ENCODE measurements at regions not wholly inside any gene's neighbourhood (a gene's known extent, or its start where the extent isn't known, plus 50 kb on each side); places are given as distances from the start of the nearest gene placed in this dataset.

DNA sequence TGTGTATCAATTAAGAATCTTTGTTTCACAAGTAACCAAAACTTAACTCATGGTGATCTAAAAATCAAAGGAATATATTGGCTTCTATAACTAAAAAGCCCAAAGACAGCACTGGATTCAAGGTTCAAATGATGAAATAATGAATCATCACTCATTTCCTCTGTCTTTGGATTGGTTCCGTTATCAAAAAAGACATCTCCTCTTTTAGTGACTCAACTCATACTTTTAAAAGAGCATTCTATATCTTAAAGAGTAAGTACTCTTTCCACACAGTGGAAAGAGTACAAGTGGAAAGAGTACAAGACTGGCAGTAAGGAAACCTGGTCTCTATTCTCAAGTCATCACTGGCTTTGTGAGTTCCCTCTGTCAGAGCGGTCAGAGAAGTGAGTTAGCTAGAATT lies 141.4 kb upstream of the NMUR2 start:
- TF ChIP-seq NR2C2 (IDR thresholded peaks at IDR 0.05; ENCODE audit: borderline replicate concordance, control insufficient read depth, insufficient read length, low read depth) (no peak), EZH2 (IDR thresholded peaks at IDR 0.05; ENCODE audit: borderline replicate concordance, control insufficient read depth, low read depth, low read length) (no peak), RAD21 (IDR thresholded peaks at IDR 0.05; ENCODE audit: insufficient read depth, low read depth, low read length) (no peak), SREBF1 (IDR thresholded peaks at IDR 0.05; ENCODE audit: low read length) (no peak), MTA3 (IDR thresholded peaks at IDR 0.05; ENCODE audit: borderline replicate concordance, low read length) (no peak), RB1 (IDR thresholded peaks at IDR 0.05; ENCODE audit: borderline replicate concordance) (no peak), IKZF1 (conservative IDR thresholded peaks at IDR 0.05) (no peak), MXI1 (IDR thresholded peaks at IDR 0.05; ENCODE audit: low read depth, low read length) (no peak), SUZ12 (IDR thresholded peaks at IDR 0.05; ENCODE audit: unreplicated experiment) (no peak)
- Histone ChIP-seq H3K9ac (ENCODE audit: control insufficient read depth, insufficient read depth, low read length) (no peak overlapping the region), H3K27ac (ENCODE audit: control insufficient read depth, insufficient read depth) (no peak overlapping the region), H3K79me2 (ENCODE audit: control insufficient read depth, insufficient read depth, low read length) (no peaks in the 10 kb centered on the region), H2AFZ (ENCODE audit: control insufficient read depth, low read depth, low read length) (no peak overlapping the region), H3K4me3 (no peak overlapping the region), H3K9me3 (replicated peaks; ENCODE audit: control insufficient read depth, insufficient read depth, low read length) (no peaks in the 10 kb centered on the region), H3K27me3 (replicated peaks in 1 of 2; ENCODE audit: control insufficient read depth in 2 of 2, insufficient read depth in 2 of 2, low read length in 1 of 2) (no peaks in the 10 kb centered on the region; a peak in 1 of 4 replicates), H4K20me1 (ENCODE audit: control insufficient read depth, insufficient read depth) (no peaks in the 10 kb centered on the region), H3K4me1 (ENCODE audit: control insufficient read depth, insufficient read depth, low read length) (no peaks in the 10 kb centered on the region), H3K4me2 (ENCODE audit: control insufficient read depth, insufficient read depth) (no peak overlapping the region), H3K36me3 (ENCODE audit: control insufficient read depth in 2 of 2, insufficient read depth in 2 of 2, low read length in 1 of 2) (no peaks in the 10 kb centered on the region)
- FAIRE-seq: no peak
- ChIA-PET SMC1A (ENCODE audit: uncharacterized antibody, unreplicated experiment) (no interaction called here), CTCF (no interaction called here), RAD21 (ENCODE audit: unreplicated experiment) (no interaction called here), POLR2A (no interaction called here)
- no peak for DNase-seq (ENCODE audit: low read depth, low spot score)
- BruUV-seq (replicated peaks): no TSS peak
- intact Hi-C loops (cut with micrococcal nuclease; ENCODE audit: unreplicated experiment): no loop called here
- no peak for ATAC-seq
- in situ Hi-C loops (cut with MboI): no loop called here
- 22% methylated on average over 2 of the region's 2 CpGs for WGBS (ENCODE audit: insufficient coverage, insufficient replicate concordance, low lambda C conversion rate, missing lambda C conversion rate)

DNA sequence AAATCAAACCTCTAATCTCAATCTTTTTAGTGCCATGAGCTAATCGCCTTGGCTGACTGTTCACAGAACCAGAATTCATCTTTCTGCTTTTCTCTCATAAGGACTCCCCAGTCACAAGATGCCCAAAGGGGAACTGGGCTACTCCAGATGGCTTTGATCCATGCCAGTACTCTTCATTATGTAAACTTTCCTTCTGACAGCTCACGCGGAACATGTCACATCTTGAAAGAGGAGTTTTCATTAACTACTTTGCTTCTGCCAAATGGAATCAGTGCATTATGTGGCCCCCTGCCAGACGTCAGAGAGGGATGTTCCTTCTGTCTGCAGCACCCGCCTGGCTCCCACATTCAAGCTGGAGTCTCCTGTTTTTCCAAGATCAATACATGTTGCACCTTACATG lies 142.1 kb upstream of the NMUR2 start:
- H3K9me3 ChIP-seq (replicated peaks; ENCODE audit: control insufficient read depth, insufficient read depth, low read length): no peaks in the 10 kb centered on the region
- CTCF ChIA-PET: no interaction called here
- no peaks in the 10 kb centered on the region for H4K20me1 ChIP-seq (ENCODE audit: control insufficient read depth, insufficient read depth)
- H3K36me3 ChIP-seq (ENCODE audit: control insufficient read depth in 2 of 2, insufficient read depth in 2 of 2, low read length in 1 of 2): no peaks in the 10 kb centered on the region
- H3K9ac ChIP-seq (ENCODE audit: control insufficient read depth, insufficient read depth, low read length): no peak overlapping the region
- intact Hi-C loops (cut with micrococcal nuclease; ENCODE audit: unreplicated experiment) (no loop called here), in situ Hi-C loops (cut with MboI) (no loop called here)
- H3K4me2 ChIP-seq (ENCODE audit: control insufficient read depth, insufficient read depth): no peak overlapping the region
- H3K4me3 ChIP-seq: no peak overlapping the region
- DNase-seq (ENCODE audit: low read depth, low spot score) (no peak), ATAC-seq (no peak), FAIRE-seq (no peak)
- TF ChIP-seq ATF7 (IDR thresholded peaks at IDR 0.05; ENCODE audit: low read depth) (no peak), HDAC2 (IDR thresholded peaks at IDR 0.05) (no peak)
- TF ChIP-seq, protein P1, sequence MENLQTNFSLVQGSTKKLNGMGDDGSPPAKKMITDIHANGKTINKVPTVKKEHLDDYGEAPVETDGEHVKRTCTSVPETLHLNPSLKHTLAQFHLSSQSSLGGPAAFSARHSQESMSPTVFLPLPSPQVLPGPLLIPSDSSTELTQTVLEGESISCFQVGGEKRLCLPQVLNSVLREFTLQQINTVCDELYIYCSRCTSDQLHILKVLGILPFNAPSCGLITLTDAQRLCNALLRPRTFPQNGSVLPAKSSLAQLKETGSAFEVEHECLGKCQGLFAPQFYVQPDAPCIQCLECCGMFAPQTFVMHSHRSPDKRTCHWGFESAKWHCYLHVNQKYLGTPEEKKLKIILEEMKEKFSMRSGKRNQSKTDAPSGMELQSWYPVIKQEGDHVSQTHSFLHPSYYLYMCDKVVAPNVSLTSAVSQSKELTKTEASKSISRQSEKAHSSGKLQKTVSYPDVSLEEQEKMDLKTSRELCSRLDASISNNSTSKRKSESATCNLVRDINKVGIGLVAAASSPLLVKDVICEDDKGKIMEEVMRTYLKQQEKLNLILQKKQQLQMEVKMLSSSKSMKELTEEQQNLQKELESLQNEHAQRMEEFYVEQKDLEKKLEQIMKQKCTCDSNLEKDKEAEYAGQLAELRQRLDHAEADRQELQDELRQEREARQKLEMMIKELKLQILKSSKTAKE (IDR thresholded peaks at IDR 0.05; ENCODE audit: low read depth, poor library complexity, severe bottlenecking): no peak
- TF ChIP-seq, protein P2, sequence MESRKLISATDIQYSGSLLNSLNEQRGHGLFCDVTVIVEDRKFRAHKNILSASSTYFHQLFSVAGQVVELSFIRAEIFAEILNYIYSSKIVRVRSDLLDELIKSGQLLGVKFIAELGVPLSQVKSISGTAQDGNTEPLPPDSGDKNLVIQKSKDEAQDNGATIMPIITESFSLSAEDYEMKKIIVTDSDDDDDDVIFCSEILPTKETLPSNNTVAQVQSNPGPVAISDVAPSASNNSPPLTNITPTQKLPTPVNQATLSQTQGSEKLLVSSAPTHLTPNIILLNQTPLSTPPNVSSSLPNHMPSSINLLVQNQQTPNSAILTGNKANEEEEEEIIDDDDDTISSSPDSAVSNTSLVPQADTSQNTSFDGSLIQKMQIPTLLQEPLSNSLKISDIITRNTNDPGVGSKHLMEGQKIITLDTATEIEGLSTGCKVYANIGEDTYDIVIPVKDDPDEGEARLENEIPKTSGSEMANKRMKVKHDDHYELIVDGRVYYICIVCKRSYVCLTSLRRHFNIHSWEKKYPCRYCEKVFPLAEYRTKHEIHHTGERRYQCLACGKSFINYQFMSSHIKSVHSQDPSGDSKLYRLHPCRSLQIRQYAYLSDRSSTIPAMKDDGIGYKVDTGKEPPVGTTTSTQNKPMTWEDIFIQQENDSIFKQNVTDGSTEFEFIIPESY (IDR thresholded peaks at IDR 0.05): no peak
- RAD21 ChIA-PET (ENCODE audit: unreplicated experiment): no interaction called here
- H2AFZ ChIP-seq (ENCODE audit: control insufficient read depth, low read depth, low read length): no peak overlapping the region
- no TSS peak for BruUV-seq (replicated peaks)
- no peaks in the 10 kb centered on the region for H3K4me1 ChIP-seq (ENCODE audit: control insufficient read depth, insufficient read depth, low read length)
- H3K27ac ChIP-seq (ENCODE audit: control insufficient read depth, insufficient read depth): no peak overlapping the region
- no peaks in the 10 kb centered on the region for H3K79me2 ChIP-seq (ENCODE audit: control insufficient read depth, insufficient read depth, low read length)
- SMC1A ChIA-PET (ENCODE audit: uncharacterized antibody, unreplicated experiment): no interaction called here
- no peaks in the 10 kb centered on the region for H3K27me3 ChIP-seq (replicated peaks in 1 of 2; ENCODE audit: control insufficient read depth in 2 of 2, insufficient read depth in 2 of 2, low read length in 1 of 2)
- WGBS (ENCODE audit: insufficient coverage, insufficient replicate concordance, low lambda C conversion rate, missing lambda C conversion rate): 48% methylated on average over 5 of the region's 5 CpGs
- POLR2A ChIA-PET: no interaction called here
